Osteoblast (primary cell): ENCODE measurements at regions not wholly inside any gene's neighbourhood (a gene's known extent, or its start where the extent isn't known, plus 50 kb on each side); places are given as distances from the start of the nearest gene placed in this dataset.

Experiments
- DNase-seq: peaks from one replicate; pipeline ENCODE4 v3.0.0; 2011; ENCODE audit warnings: low spot score, mixed read lengths; ENCODE audit not compliant: insufficient read length; ENCODE audit errors: missing footprints
- H2AFZ ChIP-seq: 2 replicates; pipeline ENCODE4 v1.6.0; 2011; ENCODE audit warnings: mild to moderate bottlenecking, low read length
- H3K27ac ChIP-seq: 2 replicates; pipeline ENCODE4 v1.5.1; 2011; ENCODE audit warnings: mild to moderate bottlenecking, low read depth, low read length, moderate library complexity
- H3K27me3 ChIP-seq: 2 replicates; pipeline ENCODE4 v1.6.0; 2012; ENCODE audit warnings: mild to moderate bottlenecking, control low read depth, inconsistent platforms, low read length, moderate library complexity; ENCODE audit not compliant: insufficient read depth
- H3K36me3 ChIP-seq: 2 replicates; pipeline ENCODE4 v1.5.1; 2011; ENCODE audit warnings: mild to moderate bottlenecking, low read length, control low read depth, moderate library complexity; ENCODE audit not compliant: insufficient read depth
- H3K4me1 ChIP-seq: 2 replicates; pipeline ENCODE4 v1.5.1; 2011; ENCODE audit warnings: mild to moderate bottlenecking, low read length, control low read depth, moderate library complexity; ENCODE audit not compliant: insufficient read depth
- H3K4me2 ChIP-seq: 2 replicates; pipeline ENCODE4 v1.6.0; 2011; ENCODE audit warnings: mild to moderate bottlenecking, low read length; ENCODE audit not compliant: insufficient read depth
- H3K4me3 ChIP-seq: fragments of 200-600 bp; sonication (generic); 3 replicates; pipeline ENCODE4 v1.5.1; 2012; ENCODE audit warnings: mild to moderate bottlenecking, low read length, inconsistent platforms; ENCODE audit not compliant: insufficient read depth
- H3K79me2 ChIP-seq: 2 replicates; pipeline ENCODE4 v1.6.0; 2012; ENCODE audit warnings: mild to moderate bottlenecking, low read length, control low read depth, inconsistent platforms; ENCODE audit not compliant: insufficient read depth
- H3K9me3 ChIP-seq: 2 replicates; pipeline ENCODE4 v1.5.1; 2011; ENCODE audit warnings: low read depth, low read length, control low read depth
- H4K20me1 ChIP-seq: 2 replicates; pipeline ENCODE4 v1.6.0; 2012; ENCODE audit warnings: mild to moderate bottlenecking, low read length, control low read depth; ENCODE audit not compliant: insufficient read depth
- CTCF ChIP-seq: IDR thresholded peaks from 2 replicates; pipeline ENCODE4 v1.5.1; 2011; ENCODE audit warnings: mild to moderate bottlenecking, low read depth, low read length, moderate library complexity; ENCODE audit errors: extremely low read depth

DNA sequence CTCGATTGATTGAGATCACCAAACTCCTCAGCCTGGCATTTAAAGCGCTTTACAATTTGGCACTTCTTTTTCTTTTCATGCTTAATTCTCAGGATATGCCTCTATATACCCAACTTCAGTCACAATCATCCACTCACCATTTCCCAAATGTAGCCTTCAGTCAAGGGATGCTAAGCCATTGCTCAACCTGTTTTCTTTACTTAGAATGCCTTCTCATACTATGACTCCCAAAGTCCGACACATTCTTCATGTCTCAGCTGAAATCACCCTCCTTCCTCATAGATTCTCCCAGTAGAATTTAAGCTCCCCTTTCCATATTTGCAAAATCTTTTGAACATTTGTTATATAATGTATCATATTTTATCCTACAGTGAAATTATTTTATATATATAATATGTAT lies 467.0 kb downstream of the LRIG3 start:
- no peaks in the 10 kb centered on the region for H4K20me1 ChIP-seq
- H3K4me1 ChIP-seq = peaks cover 22% of the 10 kb centered on the region
- H3K4me2 ChIP-seq = no peak overlapping the region
- H3K9me3 ChIP-seq = no peaks in the 10 kb centered on the region
- H3K27me3 ChIP-seq = no peaks in the 10 kb centered on the region
- H3K36me3 ChIP-seq = no peaks in the 10 kb centered on the region
- no peak overlapping the region for H3K4me3 ChIP-seq
- H2AFZ ChIP-seq = no peak overlapping the region
- no peak for TF ChIP-seq CTCF
- peak overlapping the region; percentile 53 for H3K27ac ChIP-seq
- H3K79me2 ChIP-seq = no peaks in the 10 kb centered on the region
- DNase-seq = peak; percentile 29

DNA sequence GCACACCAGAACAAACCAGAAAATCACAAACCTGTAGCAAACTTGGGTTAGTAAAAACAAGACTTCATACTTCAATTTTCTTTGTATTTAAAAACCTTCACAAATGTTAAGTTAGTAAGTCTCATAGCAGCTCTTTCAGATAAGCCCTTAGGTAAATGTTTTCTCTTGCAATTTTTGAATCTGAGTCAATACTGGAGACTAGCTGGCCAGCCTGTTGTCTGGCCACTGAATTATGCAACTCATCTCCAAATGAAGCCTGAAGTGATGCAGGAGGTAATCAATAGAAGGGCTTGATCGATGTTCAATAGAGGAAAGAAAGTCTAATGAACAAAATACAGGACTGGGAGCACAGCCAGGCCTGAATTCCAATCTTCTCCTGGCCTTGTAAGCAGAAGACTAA lies 465.2 kb downstream of the LRIG3 start:
- Histone ChIP-seq H2AFZ (no peak overlapping the region), H3K4me3 (no peak overlapping the region), H3K36me3 (no peaks in the 10 kb centered on the region), H3K27me3 (no peaks in the 10 kb centered on the region), H3K4me2 (peak overlapping the region; percentile 1), H4K20me1 (no peaks in the 10 kb centered on the region), H3K9me3 (no peaks in the 10 kb centered on the region), H3K27ac (peak overlapping the region; percentile 40), H3K4me1 (peaks cover 23% of the 10 kb centered on the region), H3K79me2 (no peaks in the 10 kb centered on the region)
- no peak for DNase-seq
- no peak for TF ChIP-seq CTCF

DNA sequence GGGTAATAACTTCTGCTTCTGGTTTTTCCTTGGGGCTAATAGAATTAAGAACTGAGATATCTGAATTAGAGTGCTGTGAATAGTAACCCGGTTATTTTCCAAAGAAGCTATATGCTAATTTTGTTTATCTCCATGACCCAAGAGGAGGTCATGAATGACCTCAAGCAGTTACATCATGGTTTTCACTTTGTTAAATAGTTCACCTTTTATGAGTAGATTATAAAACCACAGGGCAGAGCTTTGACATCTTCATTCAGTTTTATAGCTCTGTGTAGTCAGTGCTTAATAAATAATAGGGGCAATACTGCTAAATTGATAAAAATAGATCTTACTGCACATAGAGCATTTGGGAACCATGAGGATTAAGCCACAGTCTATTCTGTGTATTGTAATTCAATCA lies 462.2 kb downstream of the LRIG3 start:
- DNase-seq = no peak
- H3K36me3 ChIP-seq = no peaks in the 10 kb centered on the region
- H3K4me1 ChIP-seq = peaks cover 17% of the 10 kb centered on the region
- H2AFZ ChIP-seq = no peak overlapping the region
- no peak overlapping the region for H3K4me2 ChIP-seq
- H3K9me3 ChIP-seq = no peaks in the 10 kb centered on the region
- H3K27me3 ChIP-seq = no peaks in the 10 kb centered on the region
- no peak overlapping the region for H3K4me3 ChIP-seq
- no peak for TF ChIP-seq CTCF
- no peaks in the 10 kb centered on the region for H3K79me2 ChIP-seq
- H3K27ac ChIP-seq = no peak overlapping the region
- no peaks in the 10 kb centered on the region for H4K20me1 ChIP-seq

DNA sequence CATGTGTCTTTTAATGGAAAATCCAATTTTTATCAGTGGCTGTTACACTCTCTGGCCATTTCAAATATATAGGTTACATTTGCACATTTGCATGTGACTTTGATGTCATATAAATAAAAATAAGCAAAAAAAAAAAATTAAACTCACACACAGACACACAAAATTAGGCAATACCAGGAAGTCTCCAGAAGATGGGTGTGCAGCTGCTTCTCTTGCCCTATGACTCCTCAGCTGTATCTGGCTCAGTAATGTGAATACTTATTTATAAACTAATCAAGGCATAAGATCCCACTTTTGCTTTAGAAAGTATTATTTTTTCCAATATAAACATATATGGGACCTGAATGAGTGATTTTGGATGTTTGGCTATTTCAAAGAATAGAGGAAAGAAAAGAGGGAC lies 461.1 kb downstream of the LRIG3 start:
- Histone ChIP-seq H4K20me1 (no peaks in the 10 kb centered on the region), H3K79me2 (no peaks in the 10 kb centered on the region), H3K27ac (no peak overlapping the region), H3K4me2 (no peak overlapping the region), H3K27me3 (no peaks in the 10 kb centered on the region), H3K36me3 (no peaks in the 10 kb centered on the region), H3K4me3 (no peak overlapping the region), H2AFZ (no peak overlapping the region), H3K9me3 (no peaks in the 10 kb centered on the region), H3K4me1 (peaks cover 15% of the 10 kb centered on the region)
- DNase-seq = no peak
- no peak for TF ChIP-seq CTCF
